NCI-H2029 (cell line): ENCODE measurements at regions not wholly inside any gene's neighbourhood (a gene's known extent, or its start where the extent isn't known, plus 50 kb on each side); places are given as distances from the start of the nearest gene placed in this dataset.
"Not testable (repeated sequence)": the region's sequence is repeated elsewhere in the genome, so short reads cannot be mapped to it uniquely, and the experiment has no call there.

ENCODE experiments used
- DNase-seq: peaks from one replicate; lab custom pipeline; 2025; lab: John Stamatoyannopoulos, UW

GRCh38 chr6:164827537-164827936 is 481.9 kb downstream of the C6orf118 start:
- no peak for DNase-seq

- DNase-seq: no peak
Observed at GRCh38 chr6:164826831-164827468, 482.5 kb downstream of the C6orf118 start.

- no peak for DNase-seq
Observed at GRCh38 chr6:164825386-164825785, 484.0 kb downstream of the C6orf118 start.

GRCh38 chr6:164817662-164818061 is 491.7 kb downstream of the C6orf118 start:
- no peak for DNase-seq

GRCh38 chr6:164812706-164813105 is 496.7 kb downstream of the C6orf118 start:
- DNase-seq: no peak

GRCh38 chr6:164807125-164807524 is 502.3 kb downstream of the C6orf118 start:
- no peak for DNase-seq

GRCh38 chr6:164795056-164795815 is 514.2 kb downstream of the C6orf118 start:
- DNase-seq: no peak

- DNase-seq: no peak
Observed at GRCh38 chr6:164792666-164793065, 516.7 kb downstream of the C6orf118 start.

GRCh38 chr6:164791498-164791897 is 517.9 kb downstream of the C6orf118 start:
- no peak for DNase-seq

- DNase-seq: no peak
Observed at GRCh38 chr6:164763788-164764187, 545.6 kb downstream of the C6orf118 start.

- DNase-seq: no peak
Observed at GRCh38 chr6:164757451-164757850, 552.0 kb downstream of the C6orf118 start.

- no peak for DNase-seq
Observed at GRCh38 chr6:164756723-164757122, 552.7 kb downstream of the C6orf118 start.

GRCh38 chr6:164756142-164756541 is 553.3 kb downstream of the C6orf118 start:
- no peak for DNase-seq

- no peak for DNase-seq
Observed at GRCh38 chr6:164753517-164753916, 555.9 kb downstream of the C6orf118 start.

- no peak for DNase-seq
Observed at GRCh38 chr6:164751395-164751794, 558.0 kb downstream of the C6orf118 start.

GRCh38 chr6:164750128-164750527 is 559.3 kb downstream of the C6orf118 start:
- DNase-seq: no peak

- peak; percentile 35 for DNase-seq
Observed at GRCh38 chr6:164749221-164750064, 560.0 kb downstream of the C6orf118 start.

- no peak for DNase-seq
Observed at GRCh38 chr6:164744301-164744700, 565.1 kb downstream of the C6orf118 start.

GRCh38 chr6:164741938-164742451 is 567.4 kb downstream of the C6orf118 start:
- no peak for DNase-seq

- not testable (repeated sequence) for DNase-seq
Observed at GRCh38 chr6:164736090-164736489, 573.3 kb downstream of the C6orf118 start.

- DNase-seq: no peak
Observed at GRCh38 chr6:164731539-164731938, 577.9 kb downstream of the C6orf118 start.

GRCh38 chr6:164721460-164721859 is 587.9 kb downstream of the C6orf118 start:
- no peak for DNase-seq
